Cardiac muscle cell (in vitro differentiated cells and primary cell): ENCODE measurements at regions not wholly inside any gene's neighbourhood (a gene's known extent, or its start where the extent isn't known, plus 50 kb on each side); places are given as distances from the start of the nearest gene placed in this dataset.
"Not testable (repeated sequence)": the region's sequence is repeated elsewhere in the genome, so short reads cannot be mapped to it uniquely, and the experiment has no call there.

Experiments
- DNase-seq, 2 donors: peaks; one replicate each; pipeline versions ENCODE4 v3.0.0 to v3.0.0-alpha.2; 2010 to 2017; ENCODE audit warnings: low read depth in 1 of 2, low spot score in 1 of 2
- H3K27ac ChIP-seq: fragments of 200-600 bp; sonication (generic); 2 replicates; pipeline ENCODE4 v1.5.1; 2016
- H3K27me3 ChIP-seq: fragments of 200-600 bp; sonication (generic); 2 replicates; pipeline ENCODE4 v1.6.0; 2016; ENCODE audit warnings: control low read depth
- H3K36me3 ChIP-seq: fragments of 200-600 bp; sonication (generic); 2 replicates; pipeline ENCODE4 v1.5.1; 2016; ENCODE audit warnings: control low read depth
- H3K4me1 ChIP-seq: fragments of 200-600 bp; sonication (generic); 2 replicates; pipeline ENCODE4 v1.8.1; 2017; ENCODE audit warnings: low read depth, mild to moderate bottlenecking, mixed run types
- H3K4me3 ChIP-seq: fragments of 200-600 bp; sonication (generic); 2 replicates; pipeline ENCODE4 v1.5.1; 2016; ENCODE audit warnings: mild to moderate bottlenecking
- H3K9me3 ChIP-seq: fragments of 200-600 bp; sonication (generic); 2 replicates; pipeline ENCODE4 v1.5.1; 2017; ENCODE audit warnings: low read depth, mild to moderate bottlenecking, control low read depth
- CTCF ChIP-seq: IDR thresholded peaks from 2 replicates; pipeline ENCODE4 v1.5.1; 2012; ENCODE audit warnings: low read depth, mild to moderate bottlenecking, low read length

DNA sequence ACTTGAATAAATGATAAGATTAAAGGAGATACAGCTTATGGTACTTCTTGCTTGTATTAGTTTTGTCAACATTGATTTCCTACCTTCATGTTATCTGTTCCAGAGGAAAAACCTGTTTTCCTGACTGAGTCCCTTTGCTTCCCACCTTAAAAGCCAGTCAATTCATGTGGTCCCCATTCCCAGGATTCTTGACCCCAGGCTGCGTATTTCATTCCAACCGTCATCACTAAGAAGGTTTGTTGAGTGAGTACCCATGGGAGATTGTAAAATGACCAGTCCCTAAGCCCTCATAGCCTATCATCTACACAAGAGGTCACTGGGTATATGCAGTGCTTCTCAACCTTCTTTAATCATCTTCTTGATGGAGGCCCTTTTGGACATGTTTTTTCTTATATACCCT lies 52.2 kb downstream of the BEX3 start:
- H3K4me3 ChIP-seq = no peak overlapping the region
- H3K36me3 ChIP-seq = no peaks in the 10 kb centered on the region
- no peaks in the 10 kb centered on the region for H3K27me3 ChIP-seq
- H3K4me1 ChIP-seq = peaks cover 15% of the 10 kb centered on the region
- TF ChIP-seq CTCF = no peak
- H3K9me3 ChIP-seq = no peaks in the 10 kb centered on the region
- DNase-seq = no peak
- H3K27ac ChIP-seq = no peak overlapping the region

DNA sequence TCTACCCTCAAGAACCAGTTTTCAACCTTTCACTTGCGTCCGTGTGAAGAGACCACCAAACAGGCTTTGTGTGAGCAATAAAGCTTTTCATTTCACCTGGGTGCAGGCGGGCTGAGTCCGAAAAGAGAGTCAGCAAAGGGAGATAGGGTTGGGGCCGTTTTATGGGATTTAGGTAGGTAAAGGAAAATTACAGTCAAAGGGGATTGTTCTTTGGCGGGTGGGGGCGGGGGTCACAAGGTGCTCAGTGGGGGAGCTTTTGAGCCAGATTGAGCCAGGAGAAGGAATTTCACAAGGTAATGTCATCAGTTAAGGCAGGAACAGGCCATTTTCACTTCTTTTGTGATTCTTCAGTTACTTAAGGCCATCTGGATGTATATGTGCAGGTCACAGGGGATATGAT lies 52.7 kb downstream of the BEX3 start:
- H3K4me1 ChIP-seq = peaks cover 10% of the 10 kb centered on the region
- H3K4me3 ChIP-seq, H3K27me3 ChIP-seq, H3K9me3 ChIP-seq, H3K36me3 ChIP-seq, DNase-seq, H3K27ac ChIP-seq: not testable (repeated sequence)

- Histone ChIP-seq H3K27me3 (no peaks in the 10 kb centered on the region), H3K9me3 (no peaks in the 10 kb centered on the region), H3K36me3 (no peaks in the 10 kb centered on the region), H3K4me3 (no peak overlapping the region), H3K4me1 (peaks cover 5% of the 10 kb centered on the region), H3K27ac (no peak overlapping the region)
- no peak for TF ChIP-seq CTCF
- DNase-seq = no peak
These were observed 55.0 kb downstream of the BEX3 start for GRCh38 chrX:103431316-103431715.

GRCh38 chrX:103432841-103433240 lies 56.5 kb downstream of the BEX3 start:
- H3K4me1 ChIP-seq, DNase-seq, H3K36me3 ChIP-seq, H3K27me3 ChIP-seq, H3K4me3 ChIP-seq, H3K27ac ChIP-seq, H3K9me3 ChIP-seq: not testable (repeated sequence)

DNA sequence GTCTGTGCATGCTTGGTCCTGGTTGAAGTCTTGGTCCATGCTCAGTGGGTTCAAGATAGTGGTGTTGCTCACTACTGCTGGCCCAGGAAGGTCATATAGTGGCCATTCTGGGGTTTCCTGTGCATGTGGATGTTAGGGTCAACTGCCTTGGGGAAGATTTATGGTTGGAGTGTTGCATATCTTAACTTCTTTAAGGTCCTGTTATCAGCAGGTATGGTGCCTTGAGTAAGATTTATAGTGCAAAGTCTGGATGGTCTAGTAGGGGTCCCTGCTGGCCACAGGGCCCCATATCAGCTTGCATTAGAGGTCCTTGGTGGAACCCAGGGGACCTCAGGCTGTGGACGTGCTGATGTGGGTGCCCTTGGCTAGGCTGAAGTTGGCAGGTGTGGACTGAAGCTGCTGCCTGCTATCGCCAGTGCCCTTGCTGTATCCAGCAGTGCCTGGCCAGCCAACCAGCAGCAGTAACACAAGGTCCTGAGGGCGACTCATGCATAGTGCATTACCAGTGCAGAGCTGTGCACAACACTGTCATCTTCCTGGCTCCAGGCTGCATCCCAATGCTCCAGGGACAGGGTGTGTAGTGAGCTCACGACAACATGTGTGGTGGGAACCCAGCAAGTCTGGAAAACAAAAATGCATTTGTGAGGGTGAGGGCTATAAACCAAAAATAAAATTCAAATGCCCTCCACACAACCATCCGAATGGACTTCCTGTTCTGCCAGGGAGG lies 61.0 kb downstream of the BEX3 start:
- H3K36me3 ChIP-seq = no peaks in the 10 kb centered on the region
- no peak for DNase-seq
- no peaks in the 10 kb centered on the region for H3K9me3 ChIP-seq
- no peak for TF ChIP-seq CTCF
- no peaks in the 10 kb centered on the region for H3K4me1 ChIP-seq
- H3K27me3 ChIP-seq = no peaks in the 10 kb centered on the region
- no peak overlapping the region for H3K4me3 ChIP-seq
- H3K27ac ChIP-seq = no peak overlapping the region

- Histone ChIP-seq H3K27me3 (no peaks in the 10 kb centered on the region), H3K9me3 (no peaks in the 10 kb centered on the region), H3K4me1 (no peaks in the 10 kb centered on the region), H3K36me3 (no peaks in the 10 kb centered on the region), H3K27ac (no peak overlapping the region), H3K4me3 (no peak overlapping the region)
- no peak for DNase-seq
- TF ChIP-seq CTCF = no peak
These were observed 62.8 kb downstream of the BEX3 start for GRCh38 chrX:103439161-103439560.

DNA sequence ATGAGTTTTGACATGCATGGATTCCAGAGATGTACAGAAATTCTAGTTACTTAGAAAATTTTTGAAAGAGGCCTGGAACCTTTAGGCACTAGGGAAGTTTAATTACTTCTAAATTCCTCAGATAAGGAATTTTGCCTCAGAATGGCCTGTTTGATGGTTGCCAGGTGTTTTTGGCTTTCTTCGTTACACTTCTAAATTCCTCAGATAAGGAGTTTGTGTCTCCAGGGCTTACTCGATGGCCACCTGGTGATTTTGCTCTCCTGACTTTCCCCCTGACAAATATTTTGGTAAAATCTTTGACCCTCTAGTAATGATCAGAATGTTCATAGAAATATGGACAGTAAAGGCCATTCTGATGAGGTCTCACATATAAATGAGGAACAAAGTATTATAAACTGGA lies 64.3 kb downstream of the BEX3 start:
- no peak for TF ChIP-seq CTCF
- DNase-seq = no peak
- no peak overlapping the region for H3K4me3 ChIP-seq

More for the DNA sequence above, 64.3 kb downstream of the BEX3 start:
- no peak overlapping the region for H3K27ac ChIP-seq
- H3K4me1 ChIP-seq = no peaks in the 10 kb centered on the region
- no peaks in the 10 kb centered on the region for H3K9me3 ChIP-seq
- H3K27me3 ChIP-seq = no peaks in the 10 kb centered on the region
- no peaks in the 10 kb centered on the region for H3K36me3 ChIP-seq
